HCT116 (cell line): ENCODE measurements at regions not wholly inside any gene's neighbourhood (a gene's known extent, or its start where the extent isn't known, plus 50 kb on each side); places are given as distances from the start of the nearest gene placed in this dataset.

Experiments used
- ATAC-seq: fragments of 200-7000 bp; cut with Tn5 transposase; 2 replicates; pipeline ENCODE4 v1.9.1; 2020; ENCODE audit warnings: mild to moderate bottlenecking, moderate library complexity
- BruUV-seq: library from RNA; stranded (reverse); fragments of 400-500 nt; replicated peaks from 2 replicates; lab custom pipeline; 2021; lab: Mats Ljungman, UMichigan
- CTCF ChIA-PET: fragments of 300-600 bp; sonication (Branson Sonifier 250); formaldehyde crosslinking; loops from one replicate; lab custom pipeline; 2021; ENCODE audit warnings: antibody characterized with exemption; lab: Charles Lee
- POLR2A ChIA-PET: fragments of 300-600, 350-600 bp; sonication (Branson Sonifier 250); formaldehyde crosslinking; loops from one replicate; lab custom pipeline; 2021; ENCODE audit warnings: antibody characterized with exemption; lab: Charles Lee
- RAD21 ChIA-PET, 2 experiments: fragments of 300-600 bp; sonication (Branson Sonifier 250); formaldehyde crosslinking; loops; one replicate each; lab custom pipeline; 2023; ENCODE audit warnings: low total read pairs in 2 of 2; ENCODE audit not compliant: uncharacterized antibody in 2 of 2, unreplicated experiment in 2 of 2, low non-redundant PET in 1 of 2; lab: Charles Lee
- DNase-seq: peaks from one replicate; pipeline ENCODE4 v3.0.0-alpha.2; 2010; ENCODE audit warnings: low read depth, low spot score
- H2AFZ ChIP-seq: fragments of 200-600 bp; shearing (Covaris generic), sonication (generic); 2 replicates; pipeline ENCODE4 v1.6.1; 2017; ENCODE audit warnings: low read depth, mixed run types, mixed read lengths, antibody characterized with exemption, low read length; ENCODE audit not compliant: poor library complexity, severe bottlenecking
- H3K27ac ChIP-seq: 2 replicates; pipeline ENCODE4 v1.5.1; 2012; ENCODE audit warnings: low read depth, low read length
- H3K27me3 ChIP-seq: fragments of 200-600 bp; sonication (generic); 2 replicates; pipeline ENCODE4 v1.6.1; 2016; ENCODE audit warnings: mixed run types, low read length, mixed read lengths; ENCODE audit not compliant: insufficient read depth
- H3K36me3 ChIP-seq, 2 experiments: fragments of 200-500 bp in 1 of 2; fragments of 200-600 bp in 1 of 2; sonication (Bioruptor generic) in 1 of 2; sonication (generic) in 1 of 2; 2 replicates each; pipeline versions ENCODE4 v1.5.1 to v1.6.1; 2014 to 2016; ENCODE audit warnings: low read length in 2 of 2, inconsistent platforms in 1 of 2, mixed read lengths in 1 of 2, mixed run types in 1 of 2; ENCODE audit not compliant: insufficient read depth in 2 of 2, control insufficient read depth in 1 of 2
- H3K4me1 ChIP-seq, 2 experiments: fragments of 200-600 bp in 1 of 2; sonication (generic) in 1 of 2; 2 replicates each; pipeline versions ENCODE4 v1.5.1 to v1.6.1; 2012 to 2017; ENCODE audit warnings: low read length in 2 of 2, inconsistent platforms in 1 of 2, mild to moderate bottlenecking in 1 of 2, mixed read lengths in 1 of 2, mixed run types in 1 of 2, moderate library complexity in 1 of 2; ENCODE audit not compliant: insufficient read depth in 2 of 2, control insufficient read depth in 1 of 2
- H3K4me2 ChIP-seq: fragments of 200-600 bp; sonication (generic); 2 replicates; pipeline ENCODE4 v1.6.1; 2017; ENCODE audit warnings: mixed run types, low read length, mixed read lengths
- H3K4me3 ChIP-seq, 2 experiments: fragments of 200-600 bp in 1 of 2; sonication (generic) in 1 of 2; replicated peaks in 1 of 2; 2 replicates each; pipeline ENCODE4 v1.5.1; 2011 to 2016; ENCODE audit warnings: low read length in 2 of 2, control low read depth in 1 of 2, low read depth in 1 of 2, mild to moderate bottlenecking in 1 of 2, mixed read lengths in 1 of 2, mixed run types in 1 of 2
- H3K79me2 ChIP-seq: fragments of 200-600 bp; sonication (generic); 2 replicates; pipeline ENCODE4 v1.6.1; 2017; ENCODE audit warnings: mild to moderate bottlenecking, mixed run types, low read length, moderate library complexity, mixed read lengths; ENCODE audit not compliant: insufficient read depth
- H3K9ac ChIP-seq: fragments of 200-600 bp; sonication (generic); 2 replicates; pipeline ENCODE4 v1.6.1; 2016; ENCODE audit warnings: low read length, mixed read lengths
- H3K9me2 ChIP-seq: fragments of 200-600 bp; sonication (generic), shearing (Covaris generic); 2 replicates; pipeline ENCODE4 v1.6.1; 2017; ENCODE audit warnings: mixed run types, mild to moderate bottlenecking, moderate library complexity; ENCODE audit not compliant: insufficient read depth
- H3K9me3 ChIP-seq, 2 experiments: fragments of 200-500 bp in 1 of 2; fragments of 200-600 bp in 1 of 2; sonication (Bioruptor generic) in 1 of 2; sonication (generic) in 1 of 2; 2 replicates each; pipeline ENCODE4 v1.6.1; 2014 to 2017; ENCODE audit warnings: low read length in 2 of 2, mixed read lengths in 2 of 2, inconsistent platforms in 1 of 2, low read depth in 1 of 2, mild to moderate bottlenecking in 1 of 2, mixed run types in 1 of 2, moderate library complexity in 1 of 2; ENCODE audit not compliant: control insufficient read depth in 1 of 2, insufficient read depth in 1 of 2
- H4K20me1 ChIP-seq: fragments of 200-600 bp; sonication (generic), shearing (Covaris generic); 2 replicates; pipeline ENCODE4 v1.6.1; 2017; ENCODE audit warnings: mixed run types, mild to moderate bottlenecking, moderate library complexity; ENCODE audit not compliant: insufficient read depth
- CBX3 ChIP-seq: IDR thresholded peaks from 2 replicates; pipeline ENCODE4 v1.6.1; 2012; ENCODE audit warnings: low read depth
- CEBPB ChIP-seq: IDR thresholded peaks from 2 replicates; pipeline ENCODE4 v1.6.1; 2012; ENCODE audit warnings: low read depth
- CTCF ChIP-seq, 3 experiments: fragments of 200-600 bp in 1 of 3; sonication (generic) in 1 of 3; IDR thresholded peaks in 2 of 3; conservative IDR thresholded peaks in 1 of 3; 2 replicates each; pipeline ENCODE4 v1.5.1; 2012 to 2017; ENCODE audit warnings: low read depth in 2 of 3, low read length in 2 of 3, antibody characterized with exemption in 1 of 3, borderline replicate concordance in 1 of 3, control low read depth in 1 of 3, mild to moderate bottlenecking in 1 of 3, mixed read lengths in 1 of 3, mixed run types in 1 of 3, moderate library complexity in 1 of 3; ENCODE audit not compliant: insufficient read depth in 1 of 3
- EGR1 ChIP-seq: IDR thresholded peaks from 2 replicates; pipeline ENCODE4 v1.6.1; 2012; ENCODE audit warnings: low read depth
- ELF1 ChIP-seq: IDR thresholded peaks from 2 replicates; pipeline ENCODE4 v1.6.1; 2012; ENCODE audit warnings: low read depth, borderline replicate concordance
- EZH2 ChIP-seq: fragments of 200-600 bp; sonication (generic); IDR thresholded peaks from 2 replicates; pipeline ENCODE4 v1.6.1; 2017; ENCODE audit warnings: antibody characterized with exemption, mixed run types
- JUND ChIP-seq: IDR thresholded peaks from 2 replicates; pipeline ENCODE4 v1.6.1; 2012
- MAX ChIP-seq: IDR thresholded peaks from 2 replicates; pipeline ENCODE4 v1.6.1; 2012
- POLR2A ChIP-seq: IDR thresholded peaks from 2 replicates; pipeline ENCODE4 v1.7.0; 2011; ENCODE audit warnings: borderline replicate concordance; ENCODE audit not compliant: insufficient read depth, insufficient read length; ENCODE audit errors: extremely low read depth
- POLR2AphosphoS5 ChIP-seq: IDR thresholded peaks from 2 replicates; pipeline ENCODE4 v1.6.1; 2011; ENCODE audit warnings: mild to moderate bottlenecking, low read depth, low read length, moderate library complexity
- SIN3A ChIP-seq: IDR thresholded peaks from 2 replicates; pipeline ENCODE4 v1.6.1; 2012; ENCODE audit warnings: low read depth
- YY1 ChIP-seq: IDR thresholded peaks from 2 replicates; pipeline ENCODE4 v1.6.1; 2011; ENCODE audit warnings: low read length, low read depth, moderate library complexity, mild to moderate bottlenecking; ENCODE audit not compliant: insufficient replicate concordance; ENCODE audit errors: extremely low read depth
- ZBTB33 ChIP-seq: IDR thresholded peaks from 2 replicates; pipeline ENCODE4 v1.6.1; 2011; ENCODE audit warnings: mild to moderate bottlenecking, low read length, moderate library complexity; ENCODE audit not compliant: insufficient replicate concordance; ENCODE audit errors: extremely low read depth
- ZFX ChIP-seq: fragments of 450-650 bp; IDR thresholded peaks from 2 replicates; pipeline ENCODE4 v1.6.1; 2017
- intact Hi-C: fragments of 100-400 bp; cut with micrococcal nuclease; formaldehyde crosslinking; loops from 2 replicates; pipeline ENCODE4 v1.10.0; 2022

GRCh38 chr15:97153356-97153965, 807.0 kb upstream of the ARRDC4 start (continued):
- TF ChIP-seq SIN3A: no peak
- TF ChIP-seq POLR2AphosphoS5: no peak
- TF ChIP-seq EGR1: no peak
- no peak for TF ChIP-seq ZBTB33
- no peak for TF ChIP-seq ZFX
- no peak for TF ChIP-seq EZH2
- TF ChIP-seq, all 23 proteins: peak for 0

GRCh38 chr15:97156739-97157265, 803.7 kb upstream of the ARRDC4 start:
- Histone ChIP-seq H3K4me2 (no peak overlapping the region), H3K27ac (no peak overlapping the region), H3K9me3 (peaks cover 7 to 13% of the 10 kb centered on the region in 2 experiments; a peak in 2 of 4 replicates), H4K20me1 (no peaks in the 10 kb centered on the region), H3K9me2 (no peaks in the 10 kb centered on the region), H3K36me3 (no peaks in the 10 kb centered on the region), H2AFZ (no peak overlapping the region), H3K79me2 (no peaks in the 10 kb centered on the region), H3K4me3 (no peak overlapping the region), H3K9ac (no peak overlapping the region), H3K27me3 (no peaks in the 10 kb centered on the region), H3K4me1 (no peaks in the 10 kb centered on the region)
- ChIA-PET RAD21 (no interaction called here), CTCF (no interaction called here), POLR2A (no interaction called here)
- ATAC-seq: no peak
- no peak for DNase-seq
- BruUV-seq: no TSS peak
- no peak for TF ChIP-seq CBX3
- TF ChIP-seq POLR2AphosphoS5: no peak
- no peak for TF ChIP-seq ZBTB33
- no peak for TF ChIP-seq YY1
- TF ChIP-seq MAX: no peak
- TF ChIP-seq EGR1: no peak
- TF ChIP-seq JUND: no peak
- TF ChIP-seq CTCF (IDR thresholded peaks at IDR 0.05 in 2 of 3, conservative IDR thresholded peaks at IDR 0.05 in 1 of 3; ENCODE audit: borderline replicate concordance in 1 of 3, insufficient read depth in 1 of 3, low read depth in 2 of 3, low read length in 2 of 3): no peak
- no peak for TF ChIP-seq ELF1
- no peak for TF ChIP-seq SIN3A
- no peak for TF ChIP-seq CEBPB
- no peak for TF ChIP-seq POLR2A
- intact Hi-C loops: no loop called here
